ENCODE measurements at regions not wholly inside any gene's neighbourhood (a gene's known extent, or its start where the extent isn't known, plus 50 kb on each side); places are given as distances from the start of the nearest gene placed in this dataset.

DNA sequence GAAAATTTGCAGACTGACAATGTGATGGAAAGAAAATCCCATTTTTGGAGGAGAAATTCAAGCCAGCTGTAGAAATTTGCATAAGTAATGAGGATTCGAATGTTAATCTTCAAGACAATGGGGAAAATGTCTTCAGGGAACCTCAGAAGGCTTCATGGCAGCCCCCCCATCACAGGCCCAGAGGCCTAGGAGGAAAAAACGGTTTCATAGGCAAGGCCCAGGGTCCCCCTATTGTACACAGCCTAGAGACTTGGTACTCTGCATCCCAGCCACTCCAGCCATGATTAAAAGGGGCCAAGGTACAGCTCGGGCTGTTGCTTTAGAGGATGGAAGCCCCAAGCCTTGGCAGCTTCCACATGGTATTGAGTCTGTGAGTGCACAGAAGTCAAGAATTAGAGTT is 303.6 kb upstream of the PCDH7 start:
- Histone ChIP-seq H3K36me3 (ENCODE audit: low read depth) (no peaks in the 10 kb centered on the region), H3K27me3 (ENCODE audit: insufficient read depth, poor library complexity, severe bottlenecking) (no peaks in the 10 kb centered on the region), H3K9me3 (ENCODE audit: severe bottlenecking) (peaks cover 3% of the 10 kb centered on the region), H3K27ac (ENCODE audit: poor library complexity, severe bottlenecking) (no peak overlapping the region), H3K4me3 (ENCODE audit: severe bottlenecking) (no peak overlapping the region), H3K4me1 (ENCODE audit: insufficient read depth, poor library complexity, severe bottlenecking) (no peaks in the 10 kb centered on the region)
- ATAC-seq (ENCODE audit: low read depth) (no peak), DNase-seq (ENCODE audit: low spot score) (no peak)
- TF ChIP-seq, protein P1, sequence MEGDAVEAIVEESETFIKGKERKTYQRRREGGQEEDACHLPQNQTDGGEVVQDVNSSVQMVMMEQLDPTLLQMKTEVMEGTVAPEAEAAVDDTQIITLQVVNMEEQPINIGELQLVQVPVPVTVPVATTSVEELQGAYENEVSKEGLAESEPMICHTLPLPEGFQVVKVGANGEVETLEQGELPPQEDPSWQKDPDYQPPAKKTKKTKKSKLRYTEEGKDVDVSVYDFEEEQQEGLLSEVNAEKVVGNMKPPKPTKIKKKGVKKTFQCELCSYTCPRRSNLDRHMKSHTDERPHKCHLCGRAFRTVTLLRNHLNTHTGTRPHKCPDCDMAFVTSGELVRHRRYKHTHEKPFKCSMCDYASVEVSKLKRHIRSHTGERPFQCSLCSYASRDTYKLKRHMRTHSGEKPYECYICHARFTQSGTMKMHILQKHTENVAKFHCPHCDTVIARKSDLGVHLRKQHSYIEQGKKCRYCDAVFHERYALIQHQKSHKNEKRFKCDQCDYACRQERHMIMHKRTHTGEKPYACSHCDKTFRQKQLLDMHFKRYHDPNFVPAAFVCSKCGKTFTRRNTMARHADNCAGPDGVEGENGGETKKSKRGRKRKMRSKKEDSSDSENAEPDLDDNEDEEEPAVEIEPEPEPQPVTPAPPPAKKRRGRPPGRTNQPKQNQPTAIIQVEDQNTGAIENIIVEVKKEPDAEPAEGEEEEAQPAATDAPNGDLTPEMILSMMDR (IDR thresholded peaks at IDR 0.05; ENCODE audit: poor library complexity, severe bottlenecking): no peak

DNA sequence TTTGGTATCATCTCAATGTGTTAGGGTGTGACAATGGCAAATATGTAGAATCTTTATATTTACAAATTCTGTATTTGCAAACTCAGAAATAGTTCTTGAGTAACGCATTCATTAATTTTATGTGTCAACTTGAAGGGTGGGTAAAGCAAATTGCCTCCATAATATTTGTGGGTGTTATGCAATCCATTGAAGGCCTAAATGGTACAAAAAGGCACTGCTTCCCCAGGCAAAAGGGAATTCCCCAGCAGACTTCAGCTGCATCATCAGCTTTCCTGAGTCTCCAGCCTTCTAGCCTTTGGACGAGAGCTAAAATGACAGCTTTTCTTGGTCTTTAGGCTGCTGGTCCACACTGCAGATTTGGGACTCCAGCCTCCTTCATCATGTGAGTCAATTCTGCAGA is 292.2 kb upstream of the PCDH7 start:
- no peak for DNase-seq (ENCODE audit: low spot score)

DNA sequence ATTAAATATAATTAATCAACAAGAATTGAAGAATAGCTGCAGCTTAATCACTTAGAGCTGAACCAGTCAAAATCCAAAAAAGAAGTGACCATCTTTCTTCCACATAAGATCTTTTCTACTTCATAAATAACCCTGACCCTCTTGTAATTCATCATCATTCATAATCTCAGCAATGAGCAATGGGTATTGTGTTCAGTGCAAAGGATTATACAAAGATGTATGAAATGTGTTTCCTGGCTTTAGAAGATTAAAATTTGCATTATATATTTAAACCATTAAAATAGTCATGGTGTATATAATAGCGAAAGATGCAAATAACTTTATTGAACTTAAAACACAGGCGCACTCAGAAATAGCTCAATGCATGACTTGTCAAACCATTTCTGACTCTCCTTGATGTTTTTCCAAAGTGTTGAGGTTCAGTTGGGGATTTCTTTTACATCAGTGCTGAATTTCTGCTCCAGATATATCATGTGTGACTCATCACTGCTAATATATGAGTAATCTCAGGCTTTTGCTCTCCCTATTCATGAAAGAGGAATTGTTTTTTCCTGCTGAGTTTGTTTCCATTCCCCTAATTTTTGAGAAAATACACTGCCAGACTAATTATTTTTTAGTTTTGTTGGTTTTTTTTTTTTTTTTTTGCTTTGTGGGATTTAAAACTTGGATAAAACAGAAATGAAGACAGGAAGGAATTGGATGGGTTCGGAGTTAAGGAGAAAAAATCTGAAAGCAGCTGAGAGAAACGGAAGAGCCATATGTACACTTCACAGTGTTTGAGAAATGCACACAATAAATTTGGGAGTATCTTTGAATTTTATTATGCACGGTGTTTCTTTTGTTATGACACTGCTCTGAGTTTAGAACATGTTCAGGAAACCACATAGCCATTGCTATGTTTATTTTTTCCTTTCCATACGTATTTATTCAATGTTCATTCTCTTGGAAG is 290.1 kb upstream of the PCDH7 start:
- ATAC-seq (ENCODE audit: low read depth): peak; percentile 91
- Histone ChIP-seq H3K27ac (ENCODE audit: poor library complexity, severe bottlenecking) (peak overlapping the region; percentile 17), H3K9me3 (ENCODE audit: severe bottlenecking) (no peaks in the 10 kb centered on the region), H3K36me3 (ENCODE audit: low read depth) (no peaks in the 10 kb centered on the region), H3K27me3 (ENCODE audit: insufficient read depth, poor library complexity, severe bottlenecking) (no peaks in the 10 kb centered on the region), H3K4me3 (ENCODE audit: severe bottlenecking) (no peak overlapping the region), H3K4me1 (ENCODE audit: insufficient read depth, poor library complexity, severe bottlenecking) (peaks cover 6% of the 10 kb centered on the region)
- TF ChIP-seq, protein P1 (IDR thresholded peaks at IDR 0.05; ENCODE audit: poor library complexity, severe bottlenecking): no peak
- no peak for DNase-seq (ENCODE audit: low spot score)

More for the DNA sequence above, 292.2 kb upstream of the PCDH7 start:
- Histone ChIP-seq H3K4me1 (ENCODE audit: insufficient read depth, poor library complexity, severe bottlenecking) (peaks cover 6% of the 10 kb centered on the region), H3K9me3 (ENCODE audit: severe bottlenecking) (no peaks in the 10 kb centered on the region), H3K27me3 (ENCODE audit: insufficient read depth, poor library complexity, severe bottlenecking) (no peaks in the 10 kb centered on the region), H3K36me3 (ENCODE audit: low read depth) (no peaks in the 10 kb centered on the region), H3K27ac (ENCODE audit: poor library complexity, severe bottlenecking) (no peak overlapping the region), H3K4me3 (ENCODE audit: severe bottlenecking) (no peak overlapping the region)
- TF ChIP-seq, protein P1 (IDR thresholded peaks at IDR 0.05; ENCODE audit: poor library complexity, severe bottlenecking): no peak
- ATAC-seq (ENCODE audit: low read depth): no peak

DNA sequence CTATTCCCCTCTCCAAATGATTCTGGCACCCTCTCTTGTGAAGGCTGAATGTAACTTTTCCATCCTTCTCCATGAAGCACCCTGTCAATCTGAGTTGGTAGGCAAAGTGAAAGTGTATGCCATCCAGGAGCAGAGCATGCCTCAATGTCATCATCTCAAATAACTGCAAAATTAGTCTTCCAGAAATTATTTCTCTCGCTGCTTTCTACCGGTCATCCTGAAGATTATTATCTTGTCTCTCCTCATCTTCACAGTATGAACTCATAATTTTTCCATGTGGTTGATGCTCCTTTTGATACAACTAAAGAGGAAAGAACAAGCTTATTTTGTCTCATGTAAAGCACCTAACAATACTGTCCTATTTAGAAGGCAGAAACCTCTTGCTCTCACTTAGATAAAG is 285.5 kb upstream of the PCDH7 start:
- H3K27ac ChIP-seq (ENCODE audit: poor library complexity, severe bottlenecking): no peak overlapping the region
- TF ChIP-seq, protein P1 (IDR thresholded peaks at IDR 0.05; ENCODE audit: poor library complexity, severe bottlenecking): no peak
- no peaks in the 10 kb centered on the region for H3K36me3 ChIP-seq (ENCODE audit: low read depth)
- no peak for DNase-seq (ENCODE audit: low spot score)
- H3K27me3 ChIP-seq (ENCODE audit: insufficient read depth, poor library complexity, severe bottlenecking): no peaks in the 10 kb centered on the region
- no peaks in the 10 kb centered on the region for H3K9me3 ChIP-seq (ENCODE audit: severe bottlenecking)
- no peak overlapping the region for H3K4me3 ChIP-seq (ENCODE audit: severe bottlenecking)
- H3K4me1 ChIP-seq (ENCODE audit: insufficient read depth, poor library complexity, severe bottlenecking): peaks cover 10% of the 10 kb centered on the region
- ATAC-seq (ENCODE audit: low read depth): no peak

DNA sequence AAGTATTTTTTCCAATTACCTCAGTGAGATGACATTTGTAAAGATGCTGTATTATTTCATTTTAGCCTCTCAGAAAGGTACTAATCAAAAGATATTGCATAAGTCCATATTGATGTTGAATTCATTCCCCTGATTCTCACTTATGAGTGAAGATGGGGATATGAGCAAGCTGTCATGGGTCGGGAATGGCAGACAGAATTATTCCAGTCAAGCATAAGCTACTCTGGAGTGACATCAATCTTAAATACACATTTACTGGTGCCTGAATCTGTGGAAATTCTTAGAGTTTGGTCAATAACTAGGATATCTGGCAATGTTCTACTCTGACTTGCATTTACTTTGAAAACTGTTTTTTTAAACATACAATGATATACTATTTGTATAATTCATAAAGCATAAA is 283.8 kb upstream of the PCDH7 start:
- DNase-seq (ENCODE audit: low spot score): no peak
- Histone ChIP-seq H3K9me3 (ENCODE audit: severe bottlenecking) (no peaks in the 10 kb centered on the region), H3K4me3 (ENCODE audit: severe bottlenecking) (no peak overlapping the region), H3K27ac (ENCODE audit: poor library complexity, severe bottlenecking) (no peak overlapping the region), H3K36me3 (ENCODE audit: low read depth) (no peaks in the 10 kb centered on the region), H3K27me3 (ENCODE audit: insufficient read depth, poor library complexity, severe bottlenecking) (no peaks in the 10 kb centered on the region), H3K4me1 (ENCODE audit: insufficient read depth, poor library complexity, severe bottlenecking) (peaks cover 4% of the 10 kb centered on the region)
- TF ChIP-seq, protein P1 (IDR thresholded peaks at IDR 0.05; ENCODE audit: poor library complexity, severe bottlenecking): no peak
- no peak for ATAC-seq (ENCODE audit: low read depth)

Measured in RWPE2 (cell line).